Activated CD4-positive, alpha-beta T cell treated with anti-CD3 and anti-CD28 coated beads, Interleukin-2, amount 50 U/mL, for 16 hours (primary cell): ENCODE measurements at regions not wholly inside any gene's neighbourhood (a gene's known extent, or its start where the extent isn't known, plus 50 kb on each side); places are given as distances from the start of the nearest gene placed in this dataset.
A peak's percentile ranks its signal among the peaks of the same experiment; 100 is the strongest.

ENCODE experiments used
- DNase-seq: peaks from one replicate; pipeline ENCODE4 v3.0.0-alpha.2; 2020

DNA sequence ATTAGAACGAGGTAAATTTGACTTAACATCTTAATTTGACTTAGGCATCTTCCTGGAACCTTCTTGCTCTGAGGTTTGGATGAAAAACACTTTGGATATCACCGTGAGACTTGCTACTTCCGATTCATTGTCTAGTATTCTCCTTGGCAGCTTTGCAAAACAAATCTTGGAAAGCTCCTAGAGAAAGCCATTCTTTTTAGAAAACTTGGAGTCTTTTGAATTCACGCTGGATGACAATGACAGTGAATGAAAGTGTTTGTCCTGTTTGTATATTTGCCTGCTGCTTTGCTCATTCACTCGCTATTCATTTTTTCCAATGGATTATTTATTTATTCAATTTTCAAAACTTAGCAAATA, 222.1 kb upstream of the HMGA2 start:
- DNase-seq, result no peak

DNA sequence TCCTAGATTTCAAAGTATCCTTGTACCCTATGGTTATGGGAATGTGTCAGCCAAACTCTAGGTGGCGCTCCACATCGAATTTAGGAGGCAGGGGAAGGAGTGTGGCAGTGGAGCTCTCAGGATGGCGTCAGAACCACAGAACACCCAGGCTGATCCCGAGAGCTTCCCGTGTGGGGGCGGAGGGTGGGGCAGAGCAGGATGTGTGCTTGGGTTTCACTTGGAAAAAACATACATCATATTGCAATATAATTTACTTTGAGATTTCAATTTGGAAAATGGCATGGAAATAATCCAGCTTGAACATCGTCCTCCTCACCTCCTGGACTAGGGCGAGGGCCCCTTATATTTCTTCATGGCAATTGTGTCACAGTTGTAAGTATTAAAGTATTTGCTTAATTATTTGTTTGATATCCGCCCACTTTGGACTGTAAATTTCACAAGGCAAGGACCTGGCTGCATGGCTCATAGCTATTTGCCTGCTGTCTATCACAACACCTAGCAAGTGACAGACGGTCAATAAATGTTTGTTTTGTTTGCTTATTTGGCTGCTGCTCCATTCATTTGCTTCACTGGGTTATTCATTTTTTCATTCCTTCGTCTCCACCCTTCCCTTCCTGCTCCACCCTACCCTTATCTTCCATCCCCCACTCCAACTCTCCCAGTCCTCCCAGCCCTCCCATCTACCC, 221.5 kb upstream of the HMGA2 start:
- peak; percentile 60 for DNase-seq

DNA sequence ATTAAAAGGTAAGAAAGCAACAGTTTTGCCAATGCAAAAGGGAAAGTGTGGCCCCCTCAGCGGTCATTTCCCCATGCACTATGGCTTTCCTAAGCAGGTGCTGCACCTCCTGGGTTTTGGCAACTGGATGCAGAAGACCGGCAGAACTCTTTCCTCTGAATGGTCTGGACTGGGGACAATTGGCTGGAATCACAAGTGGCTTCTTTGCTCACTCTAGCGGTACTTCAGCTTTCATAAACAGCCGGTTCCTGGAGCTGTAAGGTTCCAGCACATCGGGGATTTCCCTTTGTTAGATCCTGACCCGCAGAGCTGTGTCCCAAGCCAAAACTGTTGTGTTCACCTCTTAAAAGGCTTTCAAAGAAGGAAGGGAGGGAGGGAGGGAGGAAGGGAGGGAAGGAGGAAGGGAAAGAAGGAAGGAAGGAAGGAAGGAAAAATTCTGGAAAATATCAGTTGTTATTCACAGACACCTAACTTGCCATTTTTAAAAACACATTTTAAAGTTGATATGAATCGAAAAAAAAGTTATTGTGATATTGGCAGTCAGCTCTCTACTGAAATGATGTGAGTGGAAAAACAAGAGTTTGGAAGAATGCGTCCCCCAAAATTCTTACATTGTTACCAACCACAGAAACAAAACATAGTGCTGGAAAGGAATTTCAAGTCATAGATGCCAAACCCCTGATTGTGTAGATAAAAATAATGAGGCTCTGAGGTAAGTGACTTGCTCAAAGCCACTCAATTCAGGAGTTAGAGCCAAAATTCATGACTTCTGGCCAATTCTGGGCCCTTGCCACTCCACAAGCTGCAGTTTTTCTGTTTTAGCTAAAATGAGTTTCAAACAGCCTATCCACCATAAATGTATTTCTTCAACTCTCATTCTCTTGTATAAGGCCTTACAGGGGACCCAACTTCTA, 220.6 kb upstream of the HMGA2 start:
- DNase-seq, result peak; percentile 24

DNA sequence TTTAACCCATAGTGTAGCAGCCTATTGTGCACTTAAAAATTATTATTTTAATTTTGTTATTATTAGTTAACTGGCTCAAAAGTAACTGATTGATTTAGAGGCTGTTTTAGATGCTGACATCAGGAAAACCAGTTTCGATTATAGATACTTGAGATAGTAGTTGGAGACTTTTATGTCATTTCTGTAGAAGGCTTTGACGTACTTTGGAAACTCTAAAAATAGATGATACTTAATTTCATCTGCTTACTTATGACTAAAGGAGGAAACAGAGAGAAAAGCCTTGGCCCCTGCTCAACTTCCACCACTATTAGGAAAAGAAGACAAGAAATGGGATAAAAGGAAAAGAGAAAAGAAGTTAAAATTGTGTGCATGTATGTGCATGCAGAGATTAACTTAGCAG, 219.3 kb upstream of the HMGA2 start:
- DNase-seq, result peak; percentile 6

DNA sequence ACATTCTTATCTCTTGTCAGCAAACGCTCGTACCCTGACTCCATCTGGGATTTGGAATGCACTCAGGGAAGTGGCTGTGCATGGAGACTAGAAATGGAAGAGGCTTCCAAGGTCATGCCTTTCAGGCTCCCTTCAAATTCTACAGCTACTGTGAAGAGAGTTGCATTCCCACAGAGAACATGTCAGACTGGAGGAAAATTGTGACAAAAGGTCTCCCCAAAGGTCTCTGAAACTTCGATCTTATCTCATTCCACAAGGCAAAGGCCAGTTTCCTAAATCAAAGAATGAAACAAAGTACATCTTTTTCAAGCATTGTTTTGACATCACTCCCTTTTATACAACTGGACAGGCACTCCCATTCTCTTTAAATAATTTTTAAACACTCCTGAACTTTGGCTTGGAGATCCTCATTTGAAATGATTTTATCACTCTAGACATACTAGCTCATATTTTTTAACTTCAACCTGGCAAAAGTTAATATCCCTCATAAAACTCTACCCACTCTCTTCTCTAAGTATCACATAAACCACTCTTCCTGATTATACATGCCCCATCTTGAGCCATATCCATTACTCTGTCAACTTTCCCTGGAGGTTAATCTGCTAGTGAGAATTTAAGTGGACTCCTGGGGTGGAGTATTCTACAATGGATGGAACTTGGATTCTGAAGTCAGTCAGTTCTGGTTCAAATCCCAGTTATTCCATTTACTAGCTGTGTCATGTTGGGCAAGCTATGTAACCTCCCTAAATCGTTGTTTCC, 218.1 kb upstream of the HMGA2 start:
- DNase-seq, result no peak

DNA sequence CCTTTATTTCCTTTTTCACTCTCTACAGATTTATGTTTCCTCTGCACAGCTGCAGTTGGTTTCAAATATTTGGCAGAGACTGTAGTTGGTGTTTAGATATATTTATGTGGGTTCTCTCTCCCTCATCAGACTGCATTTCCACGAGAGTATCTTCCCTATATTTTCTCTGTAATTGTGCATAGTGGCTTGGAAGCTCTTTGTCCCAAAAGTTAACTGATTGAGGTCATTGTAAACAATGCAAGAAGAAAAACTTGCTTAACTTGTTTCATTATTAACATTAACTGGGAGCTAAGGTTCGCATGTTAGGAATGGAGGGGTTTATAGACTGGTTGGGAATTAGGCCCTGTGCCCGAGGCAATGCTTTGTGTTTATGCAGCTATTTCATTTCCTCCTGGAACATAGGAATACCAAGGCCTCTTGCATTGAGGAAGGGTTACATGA, 216.9 kb upstream of the HMGA2 start:
- DNase-seq, result no peak

DNA sequence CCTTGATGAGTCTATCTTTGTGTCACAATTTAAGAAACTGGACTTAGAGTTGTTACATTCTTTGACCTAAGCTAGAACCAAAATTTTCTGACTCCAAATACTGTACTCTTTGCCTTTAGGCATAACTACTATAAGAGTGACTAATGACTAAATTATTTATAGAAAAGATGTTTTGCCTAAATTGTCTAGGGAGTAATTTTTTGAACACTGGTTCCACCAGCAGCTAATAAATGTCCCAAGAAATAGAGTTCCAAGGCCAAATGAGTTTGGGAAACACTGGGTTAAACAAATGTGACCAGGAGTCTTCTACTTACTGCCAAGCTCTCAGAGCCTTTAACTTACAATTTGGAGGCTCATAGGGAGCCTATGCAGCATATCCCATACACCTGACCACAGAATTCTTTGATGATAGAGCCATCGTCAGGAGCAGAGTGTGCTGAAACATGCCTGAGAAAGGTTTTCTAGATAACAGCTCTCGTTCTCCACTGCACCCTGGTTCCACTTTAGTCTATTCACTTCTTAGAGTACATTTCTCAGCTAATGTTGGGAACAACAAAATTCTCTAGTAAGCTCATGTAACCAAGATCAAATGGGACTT, 215.9 kb upstream of the HMGA2 start:
- no peak for DNase-seq

DNA sequence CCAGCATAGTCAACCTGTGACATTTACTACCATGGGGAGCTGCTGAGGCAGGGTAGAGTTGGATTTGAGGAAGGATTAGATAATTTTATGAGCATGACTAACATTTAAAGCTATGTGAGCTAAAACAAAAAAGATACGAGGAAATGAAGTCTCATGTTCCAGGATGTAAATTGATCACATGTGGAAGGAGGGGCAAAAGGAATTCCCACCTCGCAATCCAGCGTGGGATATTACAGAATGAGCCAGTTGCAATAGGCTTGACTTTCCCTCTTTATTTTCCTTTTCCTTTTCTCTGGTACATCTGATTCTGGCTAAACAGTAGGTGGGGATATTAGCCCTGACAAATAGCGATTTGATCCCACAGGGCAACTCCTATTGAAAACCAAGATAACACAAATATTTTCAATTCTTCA, 214.9 kb upstream of the HMGA2 start:
- no peak for DNase-seq

DNA sequence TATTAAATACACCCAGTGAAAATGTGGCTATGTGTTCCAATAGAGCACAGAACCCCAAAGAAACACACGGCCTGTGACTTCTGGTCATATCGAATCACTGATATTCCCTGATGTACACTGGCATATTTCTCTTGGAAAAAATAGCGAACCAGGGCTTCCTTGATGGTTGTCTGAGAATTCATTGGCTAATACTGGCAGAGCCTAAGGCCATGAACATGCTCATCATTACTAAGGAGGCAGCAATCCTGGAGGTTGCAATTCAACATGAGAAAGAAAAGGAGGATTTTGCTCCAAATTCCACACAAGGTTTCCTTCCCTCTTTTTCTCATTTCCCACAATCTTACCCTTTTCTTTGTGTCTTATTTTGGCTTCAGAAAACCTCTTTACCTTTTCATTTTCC, 212.9 kb upstream of the HMGA2 start:
- no peak for DNase-seq

DNA sequence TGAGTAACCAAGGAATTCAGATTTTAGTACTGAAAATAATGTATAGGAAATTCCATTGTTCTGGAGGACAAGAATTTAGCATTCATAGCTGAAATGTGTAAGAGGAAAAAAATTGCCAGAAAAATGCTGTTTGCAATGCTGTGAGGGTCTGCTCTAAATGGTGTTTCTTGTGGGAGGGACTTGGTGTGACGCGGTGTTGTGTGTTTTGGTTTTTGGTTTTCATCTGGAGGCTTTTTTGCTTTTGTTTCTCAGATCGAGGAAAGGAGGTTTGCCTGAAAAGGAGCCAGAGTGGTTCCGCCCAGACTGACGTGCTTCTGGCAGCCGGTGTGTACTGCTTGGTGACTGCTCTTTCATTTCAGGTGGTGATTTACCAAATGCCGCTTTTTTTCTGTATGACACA, 211.8 kb upstream of the HMGA2 start:
- DNase-seq, result no peak

DNA sequence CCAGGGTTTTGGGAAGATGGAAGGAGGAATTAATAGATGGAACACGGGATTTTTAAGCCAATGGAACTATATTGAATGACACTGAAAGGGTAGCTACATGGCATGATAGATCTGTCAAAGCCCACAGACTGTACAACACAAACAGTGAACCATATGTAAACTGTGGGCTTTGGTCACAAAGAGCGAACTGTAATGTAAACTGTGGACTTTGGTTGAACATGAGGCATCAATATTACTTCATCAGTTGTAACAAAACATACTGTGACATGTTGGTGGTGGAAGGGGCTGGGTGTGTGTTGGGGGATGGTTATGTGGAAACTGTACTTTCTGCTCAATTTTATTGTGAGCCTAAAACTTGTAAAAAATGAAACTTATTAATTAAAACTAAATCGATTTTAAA, 210.6 kb upstream of the HMGA2 start:
- no peak for DNase-seq

DNA sequence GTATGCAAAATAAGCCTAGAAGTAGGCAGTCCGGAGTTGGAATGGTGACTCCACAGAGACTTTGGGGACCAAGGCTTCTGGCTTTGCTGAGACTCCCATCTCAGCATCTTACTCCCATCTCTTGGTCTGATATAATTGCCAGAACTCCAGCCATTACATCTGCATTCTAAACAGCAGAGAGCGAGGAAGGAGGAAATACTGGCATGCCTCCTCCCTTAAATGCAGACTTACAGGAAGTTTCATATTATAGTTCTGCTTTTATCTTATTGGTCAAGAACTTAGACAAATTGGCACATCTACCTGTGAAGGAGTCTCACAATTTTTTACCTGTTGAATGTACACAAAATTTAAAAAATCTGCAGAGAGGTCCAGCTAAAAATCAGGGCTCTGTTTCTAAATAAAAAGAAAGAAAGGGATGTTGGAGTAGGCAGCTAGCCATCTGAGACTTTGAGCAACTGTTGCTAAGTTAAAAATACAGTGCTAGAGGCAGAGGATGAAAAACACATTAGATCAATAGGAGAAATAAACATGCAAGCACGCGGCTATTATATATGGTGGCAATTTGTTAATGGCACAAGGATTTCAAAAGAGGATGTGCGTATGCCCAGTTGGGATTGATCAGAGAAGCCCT, 209.9 kb upstream of the HMGA2 start:
- no peak for DNase-seq

DNA sequence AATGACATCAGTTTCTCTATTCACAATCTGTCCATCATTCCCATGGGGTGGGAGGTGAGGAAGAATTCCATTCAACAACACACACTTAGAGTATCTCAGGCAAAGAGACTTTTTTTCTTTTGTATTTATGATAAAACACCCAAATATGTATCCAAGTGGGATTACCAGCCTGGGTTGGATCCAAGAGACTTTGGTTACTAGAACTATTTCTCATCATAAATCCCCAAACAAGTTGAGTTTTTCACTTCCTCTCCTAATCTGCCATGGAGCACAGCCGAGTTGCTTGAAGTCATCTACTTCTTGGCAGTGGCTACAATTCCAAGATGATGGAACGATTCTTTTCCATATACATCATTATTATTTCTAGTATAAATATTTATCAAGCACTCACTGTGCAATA, 209.2 kb upstream of the HMGA2 start:
- no peak for DNase-seq

DNA sequence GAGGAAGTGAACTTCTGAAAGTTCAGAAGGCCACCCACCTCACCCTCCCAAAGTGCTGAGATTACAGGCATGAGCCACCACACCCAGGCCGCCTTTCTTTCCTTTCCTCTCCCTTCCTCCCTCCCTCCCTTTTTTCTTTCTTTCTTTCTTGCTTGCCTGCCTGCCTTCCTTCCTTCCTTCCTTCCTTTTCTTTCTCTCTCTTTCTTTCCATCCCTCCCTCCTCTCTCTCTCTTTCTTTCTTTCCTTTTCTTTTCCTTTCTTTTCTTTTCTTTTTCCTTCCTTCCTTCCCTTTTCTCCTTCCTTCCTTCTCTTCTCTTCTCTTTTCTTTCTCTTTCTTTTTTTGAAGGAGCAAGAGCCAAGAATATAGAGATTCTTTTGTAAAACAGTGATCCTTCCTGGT, 208.3 kb upstream of the HMGA2 start:
- no peak for DNase-seq

DNA sequence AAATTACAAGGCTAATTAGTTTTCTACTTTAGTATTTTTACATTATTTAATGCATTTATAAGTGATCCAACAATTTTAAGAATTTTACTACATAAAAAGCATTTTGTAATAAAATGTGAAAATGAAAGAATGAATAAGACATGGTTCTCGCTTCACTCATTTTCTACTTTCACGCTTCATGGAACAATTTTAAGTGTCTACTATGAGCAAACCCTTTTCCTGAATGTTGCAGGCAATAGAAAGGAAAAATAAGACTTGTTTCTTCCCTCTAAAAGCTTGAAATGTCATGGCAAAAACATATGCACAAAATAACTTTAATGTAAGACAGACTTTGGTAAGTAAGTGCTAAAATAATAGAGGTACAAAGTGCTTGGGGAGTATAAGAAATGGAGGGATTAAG, 205.7 kb upstream of the HMGA2 start:
- no peak for DNase-seq

DNA sequence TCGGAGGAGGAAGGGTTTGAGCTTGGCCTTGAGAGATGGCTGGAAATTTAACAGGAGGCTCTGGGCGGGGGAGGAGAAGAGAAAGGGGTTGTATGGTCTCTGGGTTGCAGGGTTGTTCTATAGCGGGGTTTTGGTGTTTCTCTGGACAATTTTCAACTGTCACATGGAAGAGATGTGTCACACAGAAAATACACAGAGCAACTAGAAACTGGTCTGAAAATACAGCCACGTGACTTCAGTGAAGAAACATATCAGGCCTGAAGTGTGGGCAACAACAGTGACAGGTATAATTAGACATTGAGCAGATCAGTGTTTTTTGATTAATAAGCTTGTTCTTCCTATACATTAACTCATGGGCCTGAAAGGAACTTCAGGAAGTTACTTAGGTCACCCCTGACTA, 205.3 kb upstream of the HMGA2 start:
- DNase-seq, result peak; percentile 5

DNA sequence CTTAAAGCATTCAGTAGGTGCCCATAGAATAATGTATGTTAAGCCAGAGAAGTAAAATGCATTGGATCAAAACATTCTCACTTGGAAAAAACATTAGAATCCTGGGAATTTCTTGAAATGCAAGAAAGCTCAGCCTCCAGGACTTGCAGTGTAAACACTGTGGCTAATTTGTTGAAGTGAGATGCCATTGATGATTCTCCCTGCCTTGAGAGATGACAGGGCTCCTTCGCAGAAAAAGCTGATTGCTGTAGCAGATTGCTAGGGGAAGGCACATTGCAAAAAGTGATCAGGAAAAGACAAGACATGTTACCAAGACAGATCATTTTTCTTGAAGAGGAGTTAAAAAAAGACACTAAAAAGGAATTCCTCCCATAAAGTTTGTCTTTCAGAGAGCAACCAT, 204.2 kb upstream of the HMGA2 start:
- no peak for DNase-seq

DNA sequence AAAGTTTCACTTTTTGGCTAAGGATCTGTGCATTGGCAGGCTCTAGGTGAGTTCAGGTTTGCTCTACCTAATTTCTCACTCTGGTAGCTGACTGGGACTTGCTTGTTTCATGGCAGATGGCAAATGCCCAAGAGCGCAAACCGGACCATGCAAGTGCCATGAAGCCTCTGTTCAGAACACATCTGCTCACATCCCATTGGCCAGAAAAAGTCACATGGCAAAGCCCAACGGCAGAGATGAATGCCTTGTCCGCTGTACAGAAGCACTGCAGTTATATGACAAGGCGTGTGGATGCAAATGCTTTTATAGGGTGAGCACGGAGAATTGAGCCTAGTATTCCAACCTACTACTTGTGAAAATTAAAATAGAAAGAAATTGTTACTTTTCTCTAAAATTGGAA, 202.2 kb upstream of the HMGA2 start:
- DNase-seq, result no peak

DNA sequence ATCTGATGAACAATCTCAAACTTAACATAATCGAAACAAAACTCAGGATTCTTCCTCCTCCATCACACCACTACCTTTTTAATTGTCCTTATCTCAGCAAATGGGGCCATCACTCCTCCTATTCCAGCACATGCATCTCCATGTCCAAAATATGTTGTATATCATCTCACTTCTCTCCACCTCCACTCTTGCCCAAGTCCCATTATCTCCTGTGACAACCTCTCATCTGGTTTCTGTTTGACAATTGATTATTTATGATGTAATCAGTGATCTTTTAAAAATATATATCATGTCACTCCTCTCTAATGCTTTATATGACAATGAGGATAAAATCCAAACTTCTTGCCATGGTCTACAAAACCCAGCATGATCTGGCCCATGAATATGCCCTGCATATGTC, 200.8 kb upstream of the HMGA2 start:
- DNase-seq, result no peak

DNA sequence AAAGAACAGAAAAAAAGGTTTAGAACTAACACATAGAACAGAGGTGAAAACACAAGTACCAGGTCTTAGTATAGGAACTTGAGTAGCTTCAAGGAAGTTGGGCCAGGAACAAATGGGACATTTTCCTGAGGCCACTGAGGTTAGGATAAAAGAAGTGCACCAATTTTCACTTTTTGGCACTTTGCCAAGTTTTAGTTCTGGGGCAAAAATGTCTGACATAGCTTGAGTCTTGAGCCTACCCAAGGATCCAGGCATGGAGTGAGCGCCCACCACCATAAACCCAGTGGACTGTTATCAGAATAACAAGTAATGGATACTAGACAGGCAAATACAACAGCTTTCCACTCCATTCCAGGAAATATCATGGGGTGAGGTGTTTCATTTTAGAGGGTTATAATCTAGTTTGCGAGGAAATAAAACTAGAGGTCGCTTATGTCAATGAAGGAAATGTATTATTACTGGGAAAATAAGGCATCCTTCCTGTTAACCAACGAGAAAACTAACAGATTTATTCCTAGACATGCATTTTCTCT, 199.7 kb upstream of the HMGA2 start:
- DNase-seq, result no peak

DNA sequence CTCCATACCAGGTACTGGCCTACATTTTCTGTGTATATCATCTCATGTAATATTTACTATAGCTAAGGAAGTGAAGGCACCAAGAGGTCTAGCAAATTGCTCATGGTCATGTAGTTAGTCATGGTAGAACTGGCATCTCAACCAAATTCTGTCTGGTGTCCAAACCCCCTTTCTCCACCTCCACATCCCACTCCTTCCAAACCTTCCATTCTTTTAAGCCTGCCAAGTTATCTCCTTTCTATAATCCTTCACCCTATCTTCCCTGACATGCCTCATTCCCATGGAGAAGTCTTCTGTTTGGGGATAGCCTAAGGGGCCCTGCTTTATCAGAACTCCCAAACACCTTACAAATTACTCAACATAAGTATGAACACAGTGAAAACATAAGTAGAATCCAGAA, 196.2 kb upstream of the HMGA2 start:
- no peak for DNase-seq

DNA sequence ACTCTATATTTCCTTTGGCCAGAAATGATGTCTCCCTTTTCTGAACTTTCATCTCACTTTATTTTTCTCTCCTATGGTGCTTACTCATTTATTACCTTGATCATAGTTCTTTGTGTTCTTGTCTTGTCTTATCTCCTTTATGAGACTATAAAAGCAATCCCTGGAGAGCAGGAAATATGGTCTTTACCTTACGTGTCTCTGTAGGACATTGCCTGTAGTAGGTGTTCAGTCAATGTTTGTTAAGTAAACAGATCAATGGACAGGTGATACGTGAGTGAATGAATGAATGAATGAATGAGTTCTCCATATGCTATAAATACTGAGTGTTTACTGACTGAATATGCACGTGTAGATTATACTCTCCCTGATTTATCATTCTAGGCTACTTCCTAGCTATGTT, 193.7 kb upstream of the HMGA2 start:
- no peak for DNase-seq
